Body of pancreas (tissue), 4 donors: ENCODE measurements at regions not wholly inside any gene's neighbourhood (a gene's known extent, or its start where the extent isn't known, plus 50 kb on each side); places are given as distances from the start of the nearest gene placed in this dataset.

Experiments used
- ATAC-seq: fragments of 150-250 bp; one replicate; pipeline ENCODE4 v1.9.1; 2016
- DNase-seq, 4 donors: peaks; one replicate each; pipeline ENCODE4 v3.0.0-alpha.2; 2019
- H3K27ac ChIP-seq, 4 donors: fragments of 200-600 bp; sonication (generic); 1 replicate in 3 of 4; 2 replicates in 1 of 4; pipeline versions ENCODE4 v1.5.1 to v1.6.1; 2016 to 2019; ENCODE audit warnings: mild to moderate bottlenecking in 1 of 4, mixed read lengths in 1 of 4, moderate library complexity in 1 of 4
- H3K27me3 ChIP-seq, 2 donors: fragments of 200-600 bp; sonication (generic); one replicate each; pipeline ENCODE4 v1.6.0; 2016; ENCODE audit warnings: mild to moderate bottlenecking in 1 of 2
- H3K36me3 ChIP-seq, 2 donors: fragments of 200-600 bp; sonication (generic); replicated peaks in 1 of 2; 2 replicates each; pipeline ENCODE4 v1.5.1; 2016; ENCODE audit warnings: low read depth in 2 of 2; ENCODE audit not compliant: insufficient read depth in 1 of 2
- H3K4me1 ChIP-seq: fragments of 200-600 bp; sonication (generic); one replicate; pipeline ENCODE4 v1.6.0; 2016
- H3K4me3 ChIP-seq, 2 donors: fragments of 200-600 bp; sonication (generic); 1 replicate in 1 of 2; 2 replicates in 1 of 2; pipeline ENCODE4 v1.5.1; 2016 to 2019
- H3K9me3 ChIP-seq, 3 donors: fragments of 200-600 bp; sonication (generic); 1 replicate in 2 of 3; 2 replicates in 1 of 3; pipeline ENCODE4 v1.5.1; 2016
- CTCF ChIP-seq, 7 experiments: fragments of 450-650 bp in 4 of 7; fragments of 200-600 bp in 3 of 7; sonication (generic) in 3 of 7; IDR thresholded peaks; one replicate each; pipeline ENCODE4 v1.5.1; 2016 to 2019; ENCODE audit warnings: antibody characterized with exemption in 7 of 7
- POLR2A ChIP-seq, 3 donors: fragments of 450-650 bp; IDR thresholded peaks; one replicate each; pipeline ENCODE4 v1.6.1; 2016; ENCODE audit warnings: antibody characterized with exemption in 3 of 3, mild to moderate bottlenecking in 2 of 3
- WGBS, 2 donors: methylation state at CpG; one replicate each; pipeline ENCODE4 v1.1.5; 2017; 5-methylcytosine and 5-hydroxymethylcytosine counted together
- intact Hi-C: fragments of 100-400 bp; cut with DNase I; formaldehyde crosslinking; loops from one replicate; pipeline ENCODE4 v1.15.1; 2023

GRCh38 chr3:69499899-69500421 is 114.1 kb upstream of the FRMD4B start:
- ATAC-seq = peak; percentile 69
- no peaks in the 10 kb centered on the region for H3K9me3 ChIP-seq
- no peaks in the 10 kb centered on the region for H3K36me3 ChIP-seq
- H3K27ac ChIP-seq = peak overlapping the region in 1 of 4 donors; percentile 25
- no peaks in the 10 kb centered on the region for H3K4me1 ChIP-seq
- 67 to 87% methylated on average over 9 of the region's 9 CpGs for WGBS, 2 donors
- H3K27me3 ChIP-seq = no peaks in the 10 kb centered on the region
- intact Hi-C loops = no loop called here
- TF ChIP-seq CTCF (IDR thresholded peaks at IDR 0.05) (no peak), POLR2A (IDR thresholded peaks at IDR 0.05) (no peak)
- DNase-seq = peak; percentile 24 to 55 (median 32)
- H3K4me3 ChIP-seq = no peak overlapping the region

- TF ChIP-seq POLR2A (IDR thresholded peaks at IDR 0.05) (no peak), CTCF (IDR thresholded peaks at IDR 0.05) (no peak)
- intact Hi-C loops = no loop called here
- H3K9me3 ChIP-seq = no peaks in the 10 kb centered on the region
- no peak overlapping the region for H3K4me3 ChIP-seq
- no peak overlapping the region for H3K27ac ChIP-seq
- DNase-seq (no peak), ATAC-seq (no peak)
- H3K36me3 ChIP-seq = no peaks in the 10 kb centered on the region
- H3K27me3 ChIP-seq = no peaks in the 10 kb centered on the region
- no peaks in the 10 kb centered on the region for H3K4me1 ChIP-seq
- WGBS, 2 donors = 78 to 79% methylated on average over 3 of the region's 3 CpGs
Observed at GRCh38 chr3:69499422-69499821, 113.5 kb upstream of the FRMD4B start.

GRCh38 chr3:69496856-69497255 is 111.0 kb upstream of the FRMD4B start:
- H3K9me3 ChIP-seq = no peaks in the 10 kb centered on the region
- 74 to 86% methylated on average over 3 of the region's 3 CpGs for WGBS, 2 donors
- intact Hi-C loops = no loop called here

GRCh38 chr3:69494185-69494584 is 108.3 kb upstream of the FRMD4B start:
- Histone ChIP-seq H3K27me3 (no peaks in the 10 kb centered on the region), H3K4me1 (no peaks in the 10 kb centered on the region), H3K4me3 (no peak overlapping the region), H3K27ac (no peak overlapping the region), H3K36me3 (no peaks in the 10 kb centered on the region), H3K9me3 (no peaks in the 10 kb centered on the region)
- ATAC-seq = no peak
- TF ChIP-seq CTCF (IDR thresholded peaks at IDR 0.05) = no peak
- no peak for TF ChIP-seq POLR2A (IDR thresholded peaks at IDR 0.05)
- intact Hi-C loops = no loop called here
- WGBS, 2 donors = 39 to 43% methylated on average over 3 of the region's 3 CpGs
- no peak for DNase-seq

More at GRCh38 chr3:69496856-69497255, 111.0 kb upstream of the FRMD4B start:
- no peaks in the 10 kb centered on the region for H3K27me3 ChIP-seq
- H3K36me3 ChIP-seq = no peaks in the 10 kb centered on the region
- no peak overlapping the region for H3K4me3 ChIP-seq
- no peaks in the 10 kb centered on the region for H3K4me1 ChIP-seq
- no peak overlapping the region for H3K27ac ChIP-seq
- ATAC-seq (no peak), DNase-seq (no peak)
- TF ChIP-seq CTCF (IDR thresholded peaks at IDR 0.05) (no peak), POLR2A (IDR thresholded peaks at IDR 0.05) (no peak)

GRCh38 chr3:69493157-69493556 is 107.3 kb upstream of the FRMD4B start:
- ATAC-seq = no peak
- no peak overlapping the region for H3K27ac ChIP-seq
- no peak overlapping the region for H3K4me3 ChIP-seq
- no peaks in the 10 kb centered on the region for H3K4me1 ChIP-seq
- H3K9me3 ChIP-seq = no peaks in the 10 kb centered on the region
- no peaks in the 10 kb centered on the region for H3K27me3 ChIP-seq
- no peak for TF ChIP-seq POLR2A (IDR thresholded peaks at IDR 0.05)
- no peak for TF ChIP-seq CTCF (IDR thresholded peaks at IDR 0.05)
- WGBS, 2 donors = 74 to 87% methylated on average over 3 of the region's 3 CpGs
- intact Hi-C loops = no loop called here
- H3K36me3 ChIP-seq = no peaks in the 10 kb centered on the region
- DNase-seq = no peak
